Subcutaneous abdominal adipose tissue (tissue), 5 donors: ENCODE measurements at regions not wholly inside any gene's neighbourhood (a gene's known extent, or its start where the extent isn't known, plus 50 kb on each side); places are given as distances from the start of the nearest gene placed in this dataset.

Experiments used
- H3K27ac ChIP-seq: one replicate; pipeline ENCODE4 v1.7.0; 2013; ENCODE audit warnings: low read depth, mild to moderate bottlenecking, inconsistent platforms, low read length, moderate library complexity
- H3K27me3 ChIP-seq, 5 donors: one replicate each; pipeline ENCODE4 v1.7.0; 2013; ENCODE audit warnings: low read length in 5 of 5, inconsistent platforms in 1 of 5; ENCODE audit not compliant: control insufficient read depth in 5 of 5, insufficient read depth in 4 of 5
- H3K36me3 ChIP-seq, 5 donors: one replicate each; pipeline ENCODE4 v1.7.0; 2013; ENCODE audit warnings: low read length in 5 of 5; ENCODE audit not compliant: control insufficient read depth in 5 of 5, insufficient read depth in 5 of 5
- H3K4me1 ChIP-seq, 5 donors: one replicate each; pipeline ENCODE4 v1.7.0; 2013; ENCODE audit warnings: low read length in 5 of 5, mild to moderate bottlenecking in 3 of 5, moderate library complexity in 1 of 5; ENCODE audit not compliant: control insufficient read depth in 5 of 5, insufficient read depth in 5 of 5
- H3K4me3 ChIP-seq, 5 donors: one replicate each; pipeline ENCODE4 v1.7.0; 2013; ENCODE audit warnings: low read length in 5 of 5, low read depth in 1 of 5
- H3K9ac ChIP-seq, 5 donors: one replicate each; pipeline ENCODE4 v1.7.0; 2013; ENCODE audit warnings: low read length in 5 of 5, mild to moderate bottlenecking in 4 of 5, moderate library complexity in 3 of 5
- H3K9me3 ChIP-seq, 5 donors: one replicate each; pipeline ENCODE4 v1.7.0; 2013; ENCODE audit warnings: low read length in 5 of 5; ENCODE audit not compliant: control insufficient read depth in 5 of 5
- donor health status: healthy.
- donor health status: healthy.
- donor health status: healthy.
- donor health status: healthy.
- donor health status: healthy.

DNA sequence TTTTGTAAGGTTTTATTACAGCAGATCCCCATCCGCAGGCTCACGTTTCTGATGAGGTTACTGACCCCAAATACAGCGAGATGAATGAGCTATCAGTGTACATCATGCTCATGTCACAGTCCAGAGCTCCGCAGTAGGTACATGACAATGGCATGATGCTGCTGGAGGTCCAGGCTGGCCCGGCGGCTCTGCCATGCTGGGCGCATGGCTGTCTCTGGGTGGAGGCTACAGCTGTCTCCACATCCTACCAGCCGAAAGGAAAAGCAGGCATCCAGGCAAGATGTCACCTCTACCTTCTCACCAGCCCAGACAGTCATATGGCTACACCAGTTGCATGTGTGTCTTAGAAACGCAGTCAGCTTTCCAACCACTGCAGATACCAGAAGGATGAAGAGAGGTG, 90.9 kb upstream of the RNF32 start:
- Histone ChIP-seq H3K27ac (no peak overlapping the region), H3K36me3 (peaks cover 0 to 3% (median 0%) of the 10 kb centered on the region in 5 donors)

DNA sequence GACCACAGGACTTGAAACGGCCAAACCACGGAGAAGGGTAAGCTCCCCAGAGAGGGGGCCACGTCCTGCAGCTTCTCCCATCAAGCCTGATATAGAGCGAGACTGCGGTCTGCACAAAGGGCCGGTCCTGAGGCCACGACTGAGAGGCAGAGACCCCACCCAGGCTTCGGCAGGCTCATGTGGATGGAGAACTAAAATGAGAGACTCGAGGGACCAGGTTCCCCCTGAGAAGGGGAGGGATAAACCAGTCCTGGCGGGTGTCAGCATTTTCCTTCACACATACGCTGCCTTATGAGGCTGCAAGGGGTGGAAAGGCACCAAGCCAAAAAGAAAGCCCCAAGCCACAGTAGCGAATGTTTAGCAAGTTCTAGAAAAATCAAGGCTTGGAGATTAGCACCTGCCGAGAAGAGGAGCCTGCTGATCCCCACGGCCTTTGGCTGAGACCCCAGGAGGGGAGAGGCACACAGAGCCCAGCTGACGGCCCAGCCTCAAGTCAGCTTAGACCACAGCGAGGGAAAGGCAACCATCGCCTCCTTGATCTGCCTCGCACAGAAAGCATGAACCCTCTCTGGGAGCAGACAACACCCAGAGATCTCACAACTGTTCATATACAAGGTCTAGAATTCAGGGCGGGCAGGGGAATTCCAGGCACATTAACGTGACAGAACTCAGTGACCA, 92.6 kb upstream of the RNF32 start:
- Histone ChIP-seq H3K9me3 (peaks cover 0 to 10% (median 0%) of the 10 kb centered on the region in 5 donors), H3K4me3 (no peak overlapping the region), H3K36me3 (peaks cover 0 to 3% (median 0%) of the 10 kb centered on the region in 5 donors), H3K27me3 (no peaks in the 10 kb centered on the region), H3K9ac (no peak overlapping the region), H3K27ac (no peak overlapping the region), H3K4me1 (no peaks in the 10 kb centered on the region)

More for the DNA sequence above, 90.9 kb upstream of the RNF32 start:
- Histone ChIP-seq H3K4me1 (no peaks in the 10 kb centered on the region), H3K9me3 (peaks cover 0 to 10% (median 0%) of the 10 kb centered on the region in 5 donors), H3K9ac (no peak overlapping the region), H3K4me3 (no peak overlapping the region), H3K27me3 (no peaks in the 10 kb centered on the region)

DNA sequence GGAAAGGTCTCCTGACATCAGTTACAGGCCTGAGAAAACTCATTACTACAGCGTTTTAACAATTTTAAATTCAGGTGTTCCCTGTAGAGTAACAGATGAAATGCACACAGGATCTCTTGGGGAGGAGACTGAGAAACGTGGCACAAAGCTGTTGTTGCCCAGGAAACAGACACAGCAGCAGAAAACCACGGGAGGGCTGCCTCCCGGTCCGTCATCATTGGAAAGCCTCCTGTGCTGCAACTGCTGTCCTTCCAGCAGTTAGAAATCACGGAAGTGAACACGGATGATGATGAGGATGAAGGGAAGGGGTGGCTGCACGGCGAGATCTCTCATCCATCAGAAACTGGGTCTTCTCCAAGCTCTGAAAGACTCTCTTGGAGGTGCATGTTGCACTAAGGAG, 94.6 kb upstream of the RNF32 start:
- H3K27ac ChIP-seq = no peak overlapping the region
- H3K4me3 ChIP-seq = no peak overlapping the region
- H3K27me3 ChIP-seq = no peaks in the 10 kb centered on the region
- peaks cover 0 to 3% (median 0%) of the 10 kb centered on the region in 5 donors for H3K36me3 ChIP-seq
- H3K9ac ChIP-seq = no peak overlapping the region
- no peaks in the 10 kb centered on the region for H3K4me1 ChIP-seq
- peaks cover 0 to 10% (median 0%) of the 10 kb centered on the region in 5 donors for H3K9me3 ChIP-seq

DNA sequence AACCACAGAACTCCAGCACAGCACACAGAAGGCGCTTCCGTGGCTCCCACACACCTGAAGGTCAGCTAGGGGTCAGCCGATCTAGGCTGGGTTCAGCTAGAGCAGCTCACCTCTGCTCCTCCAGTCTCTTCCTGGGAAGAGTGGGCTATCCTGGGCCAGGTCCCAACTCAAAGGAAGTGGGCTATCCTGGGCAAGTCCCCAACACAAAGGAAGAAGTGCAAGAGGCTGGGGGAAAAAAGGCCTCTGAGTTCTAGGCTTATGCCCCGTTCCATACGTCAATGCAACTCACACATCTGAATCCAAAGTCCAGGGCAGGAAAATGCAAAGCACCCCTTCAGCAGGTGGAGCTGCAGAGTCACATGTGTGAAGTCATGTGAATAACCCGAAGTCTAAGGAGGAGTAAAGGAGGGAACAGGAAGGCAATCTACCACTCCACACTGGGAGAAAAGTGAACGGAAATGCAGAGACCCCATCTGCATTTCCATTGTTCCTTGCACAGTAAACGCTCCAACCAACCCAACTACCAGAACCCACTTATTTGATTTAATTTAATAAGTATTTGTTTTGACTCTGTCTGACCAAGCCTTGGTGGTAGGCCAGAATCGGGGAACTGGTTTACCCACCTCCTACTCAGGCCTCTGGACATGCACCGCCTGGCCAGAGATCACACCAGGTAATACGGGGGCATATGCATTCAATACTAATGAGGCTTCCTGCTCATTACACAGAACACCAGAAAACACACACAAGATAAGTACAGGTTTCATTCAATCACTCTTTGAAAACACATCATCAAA, 95.5 kb upstream of the RNF32 start:
- Histone ChIP-seq H3K27me3 (no peaks in the 10 kb centered on the region), H3K9ac (no peak overlapping the region), H3K36me3 (peaks cover 0 to 3% (median 0%) of the 10 kb centered on the region in 5 donors), H3K4me3 (no peak overlapping the region), H3K27ac (no peak overlapping the region), H3K9me3 (peaks cover 0 to 10% (median 0%) of the 10 kb centered on the region in 5 donors), H3K4me1 (no peaks in the 10 kb centered on the region)

DNA sequence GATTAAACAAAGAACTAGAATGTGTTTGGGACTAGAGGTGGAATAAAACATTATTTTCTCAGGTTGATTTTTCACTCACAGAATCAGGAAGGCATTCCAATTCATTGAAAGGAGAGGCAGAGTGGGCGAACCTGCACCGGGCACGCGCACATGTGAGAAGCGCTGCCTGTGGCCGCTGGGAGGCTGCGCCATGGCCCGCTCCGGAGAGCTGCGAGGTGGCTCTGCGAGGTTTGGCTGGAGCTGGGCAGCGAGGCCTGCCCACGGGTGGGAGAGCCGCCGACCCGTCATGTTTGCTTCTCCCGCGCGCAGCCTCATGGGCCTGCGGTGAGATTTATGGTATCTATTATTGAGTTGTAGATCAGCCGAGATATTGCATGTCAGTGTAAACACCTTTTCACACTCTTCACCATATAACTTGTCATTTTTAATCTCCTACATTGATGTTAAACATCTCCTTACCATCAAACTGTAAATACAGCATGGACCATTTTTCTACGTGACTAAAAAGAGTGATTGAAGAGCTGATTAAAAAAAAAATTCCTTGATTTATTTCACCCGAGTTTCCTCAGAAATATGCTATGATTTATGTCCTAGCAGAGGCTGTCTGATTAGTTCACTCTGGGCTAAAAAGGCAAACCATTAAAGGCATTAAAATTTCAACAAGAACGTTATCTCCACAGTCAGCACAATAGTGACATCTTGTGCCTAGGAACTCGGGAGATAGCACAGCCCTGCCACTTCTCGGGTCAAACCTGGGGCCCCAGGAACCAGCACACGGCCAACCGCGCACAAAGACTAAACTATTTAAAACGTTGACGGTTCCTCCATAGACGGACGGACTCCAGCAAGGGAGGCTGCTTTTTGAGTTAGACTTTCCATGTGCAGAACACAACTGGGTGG, 96.6 kb upstream of the RNF32 start:
- H3K4me3 ChIP-seq = no peak overlapping the region
- H3K9ac ChIP-seq = no peak overlapping the region
- peaks cover 0 to 6% (median 0%) of the 10 kb centered on the region in 5 donors for H3K9me3 ChIP-seq
- H3K4me1 ChIP-seq = no peaks in the 10 kb centered on the region
- H3K27ac ChIP-seq = no peak overlapping the region
- no peaks in the 10 kb centered on the region for H3K27me3 ChIP-seq
- H3K36me3 ChIP-seq = no peaks in the 10 kb centered on the region

DNA sequence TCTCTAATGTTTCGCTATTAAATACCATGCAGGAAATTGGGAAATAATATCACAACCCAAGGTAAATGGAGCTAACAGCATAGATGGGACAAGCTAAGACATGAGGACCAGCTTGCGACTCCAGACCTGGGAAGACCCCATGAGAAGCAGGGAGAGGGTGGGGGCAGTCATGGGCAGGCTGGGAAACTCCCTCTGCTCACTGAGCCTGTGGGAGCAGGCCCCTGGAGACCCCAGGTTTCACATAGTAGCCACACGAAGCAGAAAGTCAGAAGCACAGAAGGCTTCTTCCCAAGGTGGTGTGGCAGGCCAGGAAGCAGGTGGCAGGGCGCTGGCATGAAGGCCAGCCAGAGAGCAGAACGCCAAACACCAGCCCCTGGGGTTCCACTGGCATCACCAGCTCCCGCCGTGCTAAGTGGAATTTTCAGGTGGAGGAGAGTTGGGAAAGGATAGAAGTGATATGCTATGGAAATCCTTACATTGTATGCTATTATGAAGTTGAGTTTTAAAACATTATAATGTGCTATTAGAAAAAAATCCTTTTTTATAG, 99.9 kb upstream of the RNF32 start:
- H3K4me1 ChIP-seq = peaks cover 0 to 2% (median 0%) of the 10 kb centered on the region in 5 donors
- no peak overlapping the region for H3K27ac ChIP-seq
- H3K4me3 ChIP-seq = no peak overlapping the region
- no peaks in the 10 kb centered on the region for H3K9me3 ChIP-seq
- H3K27me3 ChIP-seq = no peaks in the 10 kb centered on the region
- no peak overlapping the region for H3K9ac ChIP-seq
- no peaks in the 10 kb centered on the region for H3K36me3 ChIP-seq

DNA sequence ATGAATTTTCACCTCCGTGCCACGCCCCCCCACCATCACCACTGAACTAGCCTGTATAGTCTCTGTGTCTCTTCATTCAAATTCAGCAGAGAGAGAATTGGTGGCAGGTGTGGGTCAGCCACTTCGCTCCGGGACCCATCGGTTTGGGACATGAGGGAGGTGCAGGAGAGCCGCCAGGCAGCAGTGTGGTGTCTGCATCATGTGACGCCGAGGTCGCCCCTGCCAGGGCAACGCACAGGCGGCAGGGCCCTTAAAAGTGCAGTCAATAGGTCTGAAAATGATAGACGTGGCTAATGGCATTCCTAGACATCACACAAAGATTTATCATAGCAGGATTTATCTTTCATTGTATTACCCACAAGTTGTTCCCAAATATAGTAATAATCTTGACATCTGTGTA, 100.6 kb upstream of the RNF32 start:
- H3K4me3 ChIP-seq = no peak overlapping the region
- no peaks in the 10 kb centered on the region for H3K36me3 ChIP-seq
- no peaks in the 10 kb centered on the region for H3K9me3 ChIP-seq
- H3K9ac ChIP-seq = no peak overlapping the region
- H3K4me1 ChIP-seq = peaks cover 0 to 2% (median 0%) of the 10 kb centered on the region in 5 donors
- no peak overlapping the region for H3K27ac ChIP-seq
- H3K27me3 ChIP-seq = no peaks in the 10 kb centered on the region

DNA sequence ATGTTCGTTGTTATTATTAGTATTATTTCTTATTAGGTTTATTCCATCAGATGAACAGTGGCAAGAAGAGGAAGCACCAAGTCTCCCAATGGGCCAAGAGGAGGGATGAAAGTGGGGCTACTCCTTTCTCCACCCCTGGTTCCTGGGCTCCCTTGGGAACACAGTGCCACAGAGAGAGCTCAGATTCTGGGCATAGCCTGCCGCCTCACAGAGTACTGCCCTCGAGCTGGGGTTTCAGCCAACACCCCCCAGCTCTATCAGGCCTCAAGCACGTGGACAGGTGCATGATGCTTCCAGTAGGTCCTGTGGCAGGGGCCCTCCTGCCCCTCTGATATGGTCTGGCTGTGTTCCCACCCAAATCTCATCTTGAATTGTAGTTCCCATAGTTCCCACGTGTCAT, 103.6 kb upstream of the RNF32 start:
- Histone ChIP-seq H3K4me1 (peaks cover 0 to 2% (median 0%) of the 10 kb centered on the region in 5 donors), H3K9ac (no peak overlapping the region), H3K27me3 (no peaks in the 10 kb centered on the region), H3K4me3 (no peak overlapping the region), H3K9me3 (no peaks in the 10 kb centered on the region), H3K36me3 (no peaks in the 10 kb centered on the region), H3K27ac (no peak overlapping the region)

DNA sequence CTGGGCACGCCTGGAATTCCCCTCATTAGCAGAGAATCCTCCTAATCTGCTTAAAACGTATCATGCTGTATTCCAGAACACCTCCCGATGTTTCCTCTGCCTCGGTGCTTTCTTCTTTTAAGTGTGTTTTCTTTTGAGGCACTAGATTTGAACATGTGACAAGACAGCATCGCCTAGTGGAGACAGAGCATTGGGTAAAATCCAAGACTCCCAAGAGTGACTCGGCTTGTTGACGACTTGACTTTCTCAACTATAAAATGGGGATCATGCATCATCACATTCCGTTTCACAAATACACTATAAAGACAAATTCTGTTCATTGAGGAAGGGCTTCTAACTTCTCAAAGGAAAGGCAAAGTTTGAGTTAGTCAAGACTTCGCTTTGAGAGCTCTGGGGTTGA, 105.6 kb upstream of the RNF32 start:
- no peak overlapping the region for H3K9ac ChIP-seq
- H3K4me1 ChIP-seq = peaks cover 0 to 2% (median 0%) of the 10 kb centered on the region in 5 donors
- no peaks in the 10 kb centered on the region for H3K9me3 ChIP-seq
- no peak overlapping the region for H3K4me3 ChIP-seq
- H3K27ac ChIP-seq = no peak overlapping the region
- no peaks in the 10 kb centered on the region for H3K27me3 ChIP-seq
- H3K36me3 ChIP-seq = no peaks in the 10 kb centered on the region
